GM10266 (cell line): ENCODE measurements at regions not wholly inside any gene's neighbourhood (a gene's known extent, or its start where the extent isn't known, plus 50 kb on each side); places are given as distances from the start of the nearest gene placed in this dataset.

Experiments
- DNase-seq: peaks from one replicate; pipeline ENCODE4 v3.0.0; 2012; ENCODE audit errors: extremely low spot score
- CTCF ChIP-seq: IDR thresholded peaks from 2 replicates; pipeline ENCODE4 v1.5.1; 2012; ENCODE audit warnings: mild to moderate bottlenecking, low read depth; ENCODE audit not compliant: control insufficient read depth, insufficient read depth; ENCODE audit errors: missing control alignments

GRCh38 chr7:46930366-46930765 lies 651.5 kb downstream of the TNS3 start:
- DNase-seq, result no peak
- TF ChIP-seq CTCF, result no peak

- no peak for TF ChIP-seq CTCF
- DNase-seq, result no peak
Measured at GRCh38 chr7:46929359-46929758, 652.6 kb downstream of the TNS3 start.

- DNase-seq, result no peak
- TF ChIP-seq CTCF, result no peak
Measured at GRCh38 chr7:46928719-46929118, 653.2 kb downstream of the TNS3 start.

GRCh38 chr7:46927131-46927810 lies 654.6 kb downstream of the TNS3 start:
- DNase-seq, result no peak
- no peak for TF ChIP-seq CTCF

GRCh38 chr7:46916581-46916980 lies 665.3 kb downstream of the TNS3 start:
- TF ChIP-seq CTCF, result no peak
- no peak for DNase-seq

- no peak for DNase-seq
- TF ChIP-seq CTCF, result no peak
Measured at GRCh38 chr7:46912692-46913091, 669.2 kb downstream of the TNS3 start.

- DNase-seq, result no peak
- no peak for TF ChIP-seq CTCF
Measured at GRCh38 chr7:46909601-46910051, 672.3 kb downstream of the TNS3 start.
